Activated CD8-positive, alpha-beta memory T cell treated with anti-CD3 and anti-CD28 coated beads for 48 hours (primary cell): ENCODE measurements at regions not wholly inside any gene's neighbourhood (a gene's known extent, or its start where the extent isn't known, plus 50 kb on each side); places are given as distances from the start of the nearest gene placed in this dataset.

Source experiments
- DNase-seq, 3 experiments: peaks; one replicate each; pipeline ENCODE4 v3.0.0-alpha.2; 2020; ENCODE audit warnings: low read depth in 2 of 3, low spot score in 2 of 3

DNA sequence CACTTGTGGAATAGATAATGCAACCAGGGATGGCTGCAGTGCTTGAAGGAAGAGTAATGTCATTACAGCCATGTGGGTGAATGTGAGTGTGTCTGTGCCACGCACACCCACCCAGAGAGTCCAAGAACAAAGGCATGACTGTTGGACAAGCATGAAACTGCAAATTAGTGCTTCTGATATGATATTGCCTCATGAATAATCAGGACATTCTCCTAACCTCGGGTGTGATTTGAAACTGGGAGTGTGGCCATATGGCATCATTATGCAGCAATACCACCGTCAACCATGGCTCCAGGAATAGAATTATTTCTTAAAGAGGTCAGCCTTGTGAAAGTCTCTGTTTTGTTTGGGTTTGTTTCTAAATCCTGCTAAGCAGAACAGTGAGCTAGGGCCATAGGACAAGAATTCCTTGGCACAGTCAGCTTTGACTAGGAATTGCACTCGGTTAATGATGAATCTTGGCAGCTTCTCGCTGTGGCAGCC is 678.0 kb upstream of the RAB6C start:
- no peak for DNase-seq

DNA sequence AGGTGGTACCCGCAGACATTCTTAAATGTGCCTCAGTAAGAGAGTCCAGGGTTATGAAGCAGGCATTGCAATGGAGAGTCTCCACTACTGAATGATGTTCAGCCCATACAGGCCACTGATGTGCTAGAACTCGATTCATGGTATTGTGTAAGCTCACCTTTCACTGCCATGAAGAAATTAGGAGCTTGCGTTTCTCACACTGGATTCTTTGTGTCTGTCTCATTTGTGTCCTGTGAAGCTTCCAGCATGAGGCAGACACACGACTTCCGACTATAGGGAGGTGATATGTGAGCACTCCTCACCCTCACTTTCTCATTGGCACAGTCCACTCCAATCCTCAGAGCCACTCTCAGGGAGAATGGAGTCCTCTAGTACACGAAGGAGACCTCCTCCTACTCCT is 677.4 kb upstream of the RAB6C start:
- no peak for DNase-seq

DNA sequence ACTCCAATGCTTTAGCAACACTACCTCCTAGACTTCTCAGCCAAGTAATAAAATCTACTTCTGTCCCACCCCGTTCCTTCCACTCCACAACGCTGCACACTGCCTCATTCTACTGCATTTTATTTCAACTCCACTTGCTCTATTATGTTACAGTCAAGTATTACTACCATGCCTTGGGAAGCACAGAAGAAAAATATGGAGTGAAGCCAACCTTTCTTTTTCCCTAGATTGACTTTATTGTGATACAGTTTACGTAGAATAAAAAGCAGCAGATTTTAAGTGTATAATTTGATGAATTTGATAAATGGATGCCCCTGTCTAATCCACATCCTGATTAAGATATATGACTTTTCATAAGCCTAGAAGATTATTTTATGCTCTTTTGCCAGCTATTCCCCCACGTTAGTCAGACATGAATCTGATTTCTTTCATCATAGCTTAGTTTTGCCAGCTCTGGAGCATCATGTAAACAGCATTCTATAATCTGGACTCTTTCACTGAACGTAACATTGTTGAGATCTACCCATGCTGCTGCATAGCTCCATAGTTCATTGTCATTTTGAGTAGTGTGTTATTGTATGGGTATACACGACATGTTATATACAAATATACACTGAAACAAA is 676.8 kb upstream of the RAB6C start:
- no peak for DNase-seq

DNA sequence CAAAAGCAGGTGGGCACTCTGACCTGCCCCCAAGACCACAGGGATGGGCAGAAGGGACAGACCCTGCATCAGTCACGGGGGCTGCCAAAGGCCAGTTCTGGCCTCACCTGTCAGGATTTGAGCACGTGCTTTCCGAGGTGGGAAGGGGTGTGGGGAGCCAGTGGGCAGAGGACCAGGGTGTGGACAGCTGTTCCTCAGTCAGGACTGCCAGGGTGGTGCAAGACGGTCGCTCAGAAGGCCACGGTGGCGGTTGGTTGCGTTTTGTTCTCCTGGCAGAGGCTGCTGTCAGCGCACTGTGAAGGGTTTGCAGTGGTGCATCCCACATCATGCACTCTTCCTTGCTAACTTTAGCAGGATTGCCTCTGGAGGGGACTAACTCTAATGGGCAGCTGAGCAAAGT is 665.3 kb upstream of the RAB6C start:
- no peak for DNase-seq

DNA sequence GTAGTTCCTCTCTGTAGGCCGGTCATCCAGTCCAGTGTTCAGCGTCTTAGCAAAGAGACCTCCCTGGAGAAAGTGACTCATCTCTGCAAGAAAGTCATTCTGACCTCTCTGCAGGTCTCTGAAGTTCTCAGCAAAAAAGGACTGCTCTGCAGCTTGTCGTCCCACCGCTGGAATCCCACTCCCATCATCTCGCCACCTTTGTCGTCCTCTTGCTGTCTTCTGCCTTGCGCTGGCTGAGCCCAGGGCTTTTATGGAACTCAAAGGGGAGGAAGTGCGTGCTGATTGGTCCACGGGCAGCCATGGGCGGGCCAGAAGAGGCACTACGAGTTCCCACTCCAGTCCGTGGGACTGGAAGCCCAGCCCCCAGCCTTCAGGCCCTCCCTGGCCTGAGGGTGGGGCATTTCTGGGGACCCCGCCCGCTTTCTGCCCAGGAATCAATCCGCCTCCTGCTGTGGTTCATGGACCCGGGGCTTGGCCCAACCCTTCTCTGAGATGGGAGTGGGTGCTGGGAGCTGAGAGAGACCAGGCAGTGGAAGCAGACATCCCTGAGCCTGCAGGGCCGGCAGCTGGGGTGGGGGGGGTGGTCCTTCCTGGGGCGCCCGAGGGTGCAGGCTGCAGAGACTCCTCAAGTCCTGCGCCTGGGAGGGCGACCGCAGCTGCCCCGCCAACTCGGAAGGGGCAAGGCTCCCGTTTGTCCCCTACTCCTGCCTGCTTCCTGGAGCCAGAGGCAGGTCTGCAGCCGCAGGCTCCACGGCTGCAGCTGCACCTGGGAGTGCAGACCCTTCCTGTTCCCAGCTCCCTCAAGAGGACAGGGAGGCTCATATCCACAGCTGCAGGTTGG is 660.7 kb upstream of the RAB6C start:
- no peak for DNase-seq

DNA sequence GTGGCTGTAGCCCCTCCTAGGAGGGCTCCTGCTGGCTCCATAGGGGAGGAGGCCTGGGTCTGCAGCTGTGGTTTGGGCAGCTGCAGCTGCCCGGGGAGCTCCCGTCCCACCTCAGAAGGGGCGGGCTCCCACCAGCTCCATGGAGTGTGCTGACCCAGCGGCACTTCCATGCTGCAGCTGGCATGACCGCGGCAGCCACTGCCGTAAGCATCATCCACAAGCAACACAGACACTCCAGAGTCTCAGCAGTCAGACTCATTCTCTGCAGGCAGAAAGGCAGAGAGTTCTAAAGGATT is 660.1 kb upstream of the RAB6C start:
- no peak for DNase-seq

DNA sequence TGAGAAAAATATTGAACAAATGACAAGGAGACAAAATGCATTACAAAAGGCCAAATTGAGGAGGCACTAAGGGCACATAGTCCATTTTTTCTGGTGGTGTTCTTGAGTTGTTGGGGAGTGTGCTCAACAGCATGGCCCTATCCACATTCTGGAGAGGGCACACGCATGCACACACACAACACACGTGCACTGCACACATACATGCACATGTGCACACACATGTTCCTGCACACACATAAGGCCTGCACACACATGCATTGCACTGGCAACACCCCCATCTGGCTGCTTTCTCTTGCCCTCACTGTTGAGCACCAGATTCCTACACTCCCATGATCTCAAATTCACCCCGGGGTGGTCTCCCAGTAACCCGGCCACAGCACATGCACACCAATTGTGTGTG is 659.2 kb upstream of the RAB6C start:
- no peak for DNase-seq

DNA sequence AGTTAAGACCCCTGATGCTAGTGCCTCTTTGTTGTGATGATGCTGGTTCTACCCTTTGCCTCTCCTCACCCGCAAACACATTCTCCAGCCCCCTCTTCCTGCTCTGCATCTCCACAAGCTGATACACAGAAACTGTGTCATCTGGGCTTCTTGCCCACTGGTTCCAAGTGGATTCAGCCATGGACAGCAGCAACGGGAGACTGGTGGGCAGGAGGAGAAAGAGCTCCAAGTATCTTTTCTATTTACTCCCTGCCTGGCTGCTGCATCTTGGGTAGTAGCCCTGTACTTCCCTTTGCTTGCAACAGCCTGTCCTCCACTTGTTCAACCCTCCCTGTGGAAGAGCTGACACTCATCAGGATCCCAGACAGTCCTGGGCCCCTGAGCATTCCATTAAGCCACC is 655.1 kb upstream of the RAB6C start:
- no peak for DNase-seq

DNA sequence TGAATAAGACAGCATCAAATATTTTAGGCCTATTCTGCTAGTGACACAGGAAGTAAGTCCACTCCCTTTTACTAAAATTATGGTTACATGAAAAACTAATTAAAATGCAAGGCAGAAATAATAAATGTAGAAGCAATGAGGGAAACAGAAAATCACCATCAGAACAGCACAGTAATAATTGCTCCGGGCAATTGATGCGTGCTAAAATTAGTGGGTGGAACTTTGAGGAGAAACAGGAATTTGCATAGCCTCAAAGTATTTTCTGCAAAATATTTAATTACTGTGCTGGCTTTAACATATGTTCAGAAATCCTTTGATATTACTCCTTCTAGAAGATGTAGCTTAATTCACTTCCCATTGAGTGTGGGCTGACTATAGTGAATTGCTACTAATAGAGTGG is 654.3 kb upstream of the RAB6C start:
- no peak for DNase-seq

DNA sequence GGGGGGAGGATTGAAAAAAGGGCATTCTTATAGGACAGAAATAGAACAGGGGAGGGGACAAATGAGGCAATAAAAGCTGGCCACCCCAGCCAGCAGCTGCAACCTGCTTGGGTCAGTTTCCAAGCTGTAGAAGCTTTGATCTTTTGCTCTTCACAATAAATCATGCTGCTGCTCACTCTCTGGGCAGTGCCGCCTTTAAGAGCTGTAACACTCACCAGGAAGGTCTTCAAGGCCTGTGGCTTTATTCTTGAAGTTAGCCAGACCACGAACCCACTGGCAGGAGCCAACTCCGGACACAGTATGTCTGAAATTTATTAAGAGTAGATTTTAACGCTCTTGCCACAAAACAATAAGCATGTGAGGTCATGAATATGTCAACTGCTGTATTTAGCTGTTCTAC is 649.9 kb upstream of the RAB6C start:
- DNase-seq, result no peak

DNA sequence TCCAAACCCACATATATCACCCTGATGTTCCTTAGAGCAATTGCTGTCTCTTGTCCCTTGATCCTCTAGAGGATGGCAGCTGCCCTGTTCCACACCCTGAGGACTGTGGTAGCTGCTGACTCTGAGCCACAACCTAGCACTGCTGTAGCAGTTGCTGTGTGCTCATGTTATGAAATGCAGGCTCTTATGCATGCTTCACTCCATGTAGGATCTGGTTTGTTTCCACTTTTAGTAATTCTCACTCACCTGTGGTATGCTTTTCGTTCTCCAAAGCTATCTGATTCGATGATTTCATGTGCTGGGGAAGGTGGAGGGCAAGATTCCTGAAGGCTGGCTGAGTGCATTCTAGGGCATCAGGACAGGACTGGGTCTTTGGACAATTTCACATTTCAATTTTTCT is 649.0 kb upstream of the RAB6C start:
- DNase-seq, result no peak

DNA sequence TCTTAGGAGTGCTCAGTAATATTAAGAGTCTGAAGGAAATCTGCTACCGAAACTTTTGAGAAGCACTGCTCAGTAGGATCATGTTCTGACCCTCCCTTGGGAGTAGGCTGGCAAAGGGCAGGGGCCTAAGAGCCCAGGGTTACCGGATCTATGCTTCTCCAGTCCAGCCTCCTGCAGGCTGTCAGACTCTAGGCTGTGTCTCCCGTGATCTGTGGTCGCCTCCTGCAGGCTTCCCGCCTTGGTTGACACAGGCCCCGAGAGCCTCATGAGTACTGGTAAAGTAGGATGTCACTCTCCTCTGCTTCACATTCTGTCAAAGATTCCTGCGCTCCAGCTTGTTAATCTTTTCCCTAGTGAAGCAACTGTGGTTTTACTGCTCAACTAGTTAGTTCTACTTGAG is 647.8 kb upstream of the RAB6C start:
- DNase-seq, result no peak

DNA sequence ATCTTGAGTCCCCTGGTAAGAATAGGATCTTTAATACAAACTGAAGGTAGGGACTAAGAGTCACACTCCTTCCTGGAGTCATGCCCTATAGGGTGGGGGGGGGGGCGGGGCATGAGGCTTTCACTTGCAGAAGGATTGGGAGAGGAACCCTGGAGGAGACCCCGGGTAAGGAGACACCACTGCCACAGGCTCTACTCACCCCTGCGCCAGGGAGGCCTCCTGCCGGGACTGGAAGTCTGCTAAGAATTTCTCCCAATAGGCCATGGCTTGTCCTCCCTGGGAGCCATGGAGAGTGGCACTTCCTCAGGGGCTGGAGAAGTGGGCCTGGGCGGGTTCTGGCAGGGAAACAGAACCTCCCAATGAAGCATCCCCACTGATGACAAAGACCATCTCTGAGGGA is 645.3 kb upstream of the RAB6C start:
- DNase-seq, result no peak

DNA sequence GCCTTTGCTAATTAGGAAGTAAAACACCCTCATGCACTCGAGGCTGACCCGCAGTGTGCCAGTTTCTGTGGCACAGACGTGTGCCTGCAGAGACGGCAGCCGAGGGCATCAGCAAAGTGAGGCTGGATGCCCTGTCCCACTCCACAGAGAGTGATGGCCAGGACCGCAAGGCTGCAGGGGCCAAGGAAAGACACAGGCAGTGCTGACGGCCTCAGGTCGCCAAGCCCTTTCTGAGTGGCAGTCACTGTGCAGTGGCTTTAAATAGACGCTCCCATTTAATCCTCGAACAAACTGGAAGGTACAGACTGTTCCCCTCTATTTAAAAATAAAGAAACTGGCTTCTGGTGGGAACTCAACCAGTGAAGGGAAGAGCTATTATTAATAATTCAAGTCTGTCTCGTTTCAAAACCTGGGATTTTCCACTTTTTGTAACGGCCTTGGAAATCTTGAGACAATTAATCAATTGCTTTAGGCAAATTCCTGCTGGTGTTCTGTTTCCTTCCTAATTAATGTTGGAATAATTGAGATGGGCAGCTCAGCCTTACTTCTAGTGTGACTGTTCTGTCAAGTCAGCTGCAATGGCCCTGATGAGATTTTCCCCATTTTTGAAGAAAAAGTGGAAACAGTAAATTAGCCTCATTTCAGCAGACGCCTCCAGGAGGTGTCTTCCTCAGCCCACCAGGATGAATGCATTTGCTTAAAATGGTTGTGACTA is 644.6 kb upstream of the RAB6C start:
- no peak for DNase-seq

DNA sequence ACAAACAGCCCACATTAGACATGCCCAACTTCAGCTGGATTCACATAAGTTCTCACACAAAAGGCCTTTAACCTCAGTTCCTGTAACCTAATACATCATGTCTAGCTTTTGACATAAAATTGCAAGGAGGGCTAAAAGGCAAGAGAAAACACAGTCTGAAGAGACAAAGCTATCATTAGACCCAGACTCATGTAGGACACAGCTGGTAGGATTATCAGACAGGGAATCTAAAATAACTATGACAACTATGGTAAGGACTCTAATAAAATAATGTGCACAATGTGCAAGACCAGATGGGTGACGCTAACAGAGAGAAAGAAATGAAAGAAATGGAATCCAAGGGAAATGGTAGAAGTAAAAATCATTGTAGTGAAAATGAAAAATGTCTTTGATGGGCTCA is 643.2 kb upstream of the RAB6C start:
- DNase-seq, result no peak

DNA sequence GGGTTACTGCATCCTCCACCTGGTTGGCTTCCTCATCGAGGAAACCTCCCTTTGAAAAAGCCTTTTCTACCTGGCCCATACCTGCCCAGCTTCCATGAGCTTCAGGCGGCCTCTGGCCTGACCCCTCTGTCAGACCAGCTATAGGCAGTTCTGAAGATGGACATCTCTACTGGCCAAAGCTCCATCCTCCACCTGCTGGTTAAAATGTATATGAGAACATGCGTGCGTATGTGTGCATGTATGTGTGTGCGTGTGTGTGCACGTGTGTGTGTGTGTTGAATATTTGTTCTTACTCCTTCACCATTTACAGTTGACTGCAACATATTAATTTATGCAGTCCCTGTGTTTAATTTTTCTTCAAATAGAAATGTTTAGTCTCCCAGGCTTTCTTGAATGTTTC is 642.4 kb upstream of the RAB6C start:
- DNase-seq, result no peak

DNA sequence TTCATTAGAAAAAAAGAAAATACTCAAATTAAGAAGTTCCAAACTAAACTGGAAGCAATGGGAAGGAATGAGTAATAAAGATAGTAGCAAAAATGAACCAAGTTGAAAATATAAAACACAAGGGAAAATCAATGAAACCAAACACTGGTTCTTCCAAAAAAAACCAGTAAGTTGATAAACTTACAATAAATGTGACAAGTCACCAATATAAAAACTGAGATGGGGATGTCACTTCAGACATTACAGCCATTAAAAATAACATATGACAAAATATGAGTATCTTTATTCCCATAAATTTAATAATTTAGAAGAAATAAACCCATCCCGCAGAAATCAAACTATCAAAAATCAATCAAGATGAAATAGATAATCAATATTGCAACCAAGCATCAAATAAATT is 633.9 kb upstream of the RAB6C start:
- no peak for DNase-seq

DNA sequence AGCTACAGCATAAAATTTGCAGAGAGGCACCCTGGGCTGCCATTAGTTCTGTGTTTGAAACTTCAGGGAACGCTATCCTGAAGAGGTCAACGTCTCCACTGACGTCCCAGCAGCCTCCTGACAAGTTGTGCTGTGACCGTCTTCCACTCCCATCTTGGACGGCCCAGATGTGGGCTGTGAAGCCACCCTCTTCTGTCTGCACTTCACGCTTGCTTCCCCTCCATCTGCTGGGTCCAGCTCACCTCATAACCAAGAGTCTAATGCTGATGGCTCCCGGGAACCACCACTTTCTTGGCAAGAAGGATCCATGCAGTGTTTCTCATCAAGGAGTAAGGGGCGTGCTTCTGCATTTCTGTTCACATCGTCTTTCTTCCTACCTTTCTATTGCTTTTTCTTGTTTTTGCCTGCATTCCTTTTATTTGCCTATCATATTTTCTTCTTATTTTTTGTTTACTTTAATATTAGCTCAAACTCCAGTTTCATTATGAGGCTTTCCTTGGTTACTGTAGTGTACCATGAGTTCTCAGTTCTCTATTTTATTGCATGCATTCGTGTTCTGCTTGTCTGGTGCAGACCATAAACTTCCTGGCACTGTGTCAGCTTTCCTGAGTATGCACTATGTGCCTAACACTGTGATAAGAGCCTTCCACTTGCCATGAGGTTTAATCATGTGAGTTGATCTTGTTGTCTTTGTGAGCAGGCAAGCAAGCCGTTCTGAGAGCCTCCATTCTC is 631.8 kb upstream of the RAB6C start:
- no peak for DNase-seq

DNA sequence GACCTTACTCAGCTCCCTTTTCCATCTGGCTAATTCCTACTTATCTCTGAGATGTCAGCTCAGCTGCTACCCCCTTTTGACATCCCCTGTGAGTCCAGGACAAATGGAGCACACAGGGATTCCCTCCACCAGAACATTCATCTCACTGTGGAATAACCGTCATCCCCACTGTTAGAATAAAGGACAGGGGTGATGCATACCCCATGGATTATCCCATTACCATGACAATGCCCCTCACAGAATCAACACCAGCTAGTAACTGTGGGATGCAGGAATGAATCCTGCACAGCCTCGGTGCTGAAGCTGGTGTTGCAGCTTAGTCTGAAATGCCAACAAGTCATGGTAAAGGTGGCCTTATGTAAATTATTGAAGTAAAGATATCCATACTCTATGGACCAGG is 624.8 kb upstream of the RAB6C start:
- DNase-seq, result no peak

DNA sequence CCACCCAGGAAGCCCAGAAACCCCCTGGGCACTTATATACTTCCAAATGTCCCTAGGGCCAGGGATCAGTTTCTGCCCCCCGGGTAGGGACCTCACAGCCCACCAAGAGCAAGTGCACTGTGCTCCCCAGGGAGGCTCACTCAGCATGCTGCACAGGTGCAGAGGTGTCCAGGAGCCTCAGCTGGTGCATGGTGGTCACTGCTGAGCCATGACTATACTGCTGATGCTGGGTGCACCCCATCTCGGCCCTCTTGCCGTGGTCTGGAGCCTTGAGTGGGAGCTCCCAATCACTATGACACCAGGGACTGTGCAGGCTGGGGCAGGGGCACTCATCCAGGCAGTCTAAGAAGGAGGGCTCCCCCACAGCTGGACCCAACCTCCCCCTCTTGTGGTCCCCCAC is 617.8 kb upstream of the RAB6C start:
- DNase-seq, result no peak

DNA sequence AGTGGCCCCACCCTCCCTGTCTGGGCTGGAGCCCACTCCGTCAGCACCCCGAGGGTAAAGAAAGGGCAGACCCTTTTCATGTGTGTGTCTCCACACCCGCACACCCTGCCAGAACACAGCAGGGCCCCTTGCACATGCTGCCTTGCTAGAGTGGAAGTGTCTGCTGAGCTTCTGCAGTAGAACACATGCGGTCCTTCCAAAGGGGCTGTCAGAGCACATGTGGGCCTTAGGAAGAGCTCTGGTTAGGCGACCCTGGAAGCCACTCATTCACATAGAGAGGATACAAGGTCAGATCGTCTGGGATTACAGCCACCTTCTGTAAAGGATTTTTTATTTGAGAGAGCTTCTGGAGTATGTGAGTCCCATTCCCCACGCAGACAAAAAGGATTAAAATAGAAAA is 613.2 kb upstream of the RAB6C start:
- DNase-seq, result no peak

DNA sequence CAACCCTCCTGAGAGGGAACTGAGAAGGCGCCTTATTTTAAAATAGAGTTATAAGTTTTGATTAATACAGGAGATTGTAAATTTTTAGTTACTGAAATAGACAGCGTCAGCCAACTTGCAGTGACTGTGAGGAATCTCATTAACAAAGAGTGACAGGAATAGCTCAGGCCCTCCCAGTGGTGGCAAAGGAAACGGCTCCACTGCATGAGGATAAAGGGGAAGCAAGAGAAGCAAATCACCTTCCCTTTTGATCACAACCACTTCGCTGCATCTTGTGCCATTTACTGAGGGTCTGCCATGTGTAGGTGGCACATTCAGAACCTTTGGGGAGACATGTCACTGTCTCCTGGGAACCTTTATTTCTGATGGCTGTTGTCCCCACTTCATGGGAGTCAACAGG is 612.4 kb upstream of the RAB6C start:
- DNase-seq, result no peak
